T-helper 2 cell treated with Interferon-gamma antibody and Interleukin-4, amounts not matched to agents 5 μg/mL and 100 μg/mL, for 36 hours (primary cell): ENCODE measurements at regions not wholly inside any gene's neighbourhood (a gene's known extent, or its start where the extent isn't known, plus 50 kb on each side); places are given as distances from the start of the nearest gene placed in this dataset.
"Not testable (repeated sequence)": the region's sequence is repeated elsewhere in the genome, so short reads cannot be mapped to it uniquely, and the experiment has no call there.

Source experiments
- DNase-seq: peaks from one replicate; pipeline ENCODE4 v3.0.0; 2021; ENCODE audit warnings: low spot score
- H3K27ac Mint-ChIP-seq: one replicate; pipeline ENCODE4 v1.8.0; 2021; ENCODE audit warnings: mild to moderate bottlenecking, mixed read lengths
- H3K27me3 Mint-ChIP-seq: one replicate; pipeline ENCODE4 v1.8.0; 2021; ENCODE audit warnings: low read depth, mixed read lengths
- H3K36me3 Mint-ChIP-seq: one replicate; pipeline ENCODE4 v1.8.0; 2021; ENCODE audit warnings: low read depth, mixed read lengths
- H3K4me1 Mint-ChIP-seq: one replicate; pipeline ENCODE4 v1.8.0; 2021; ENCODE audit warnings: low read depth, mixed read lengths
- H3K4me3 Mint-ChIP-seq: one replicate; pipeline ENCODE4 v1.8.0; 2022; ENCODE audit warnings: mild to moderate bottlenecking, moderate library complexity, mixed read lengths
- H3K9me3 Mint-ChIP-seq: one replicate; pipeline ENCODE4 v1.8.0; 2021; ENCODE audit warnings: mixed read lengths

GRCh38 chrX:20718592-20719380 is 452.1 kb upstream of the RPS6KA3 start:
- no peaks in the 10 kb centered on the region for H3K36me3 Mint-ChIP-seq
- H3K9me3 Mint-ChIP-seq, result no peaks in the 10 kb centered on the region
- no peak overlapping the region for H3K4me3 Mint-ChIP-seq
- no peak for DNase-seq
- H3K4me1 Mint-ChIP-seq, result no peaks in the 10 kb centered on the region
- no peaks in the 10 kb centered on the region for H3K27me3 Mint-ChIP-seq
- no peak overlapping the region for H3K27ac Mint-ChIP-seq

- Mint-ChIP-seq H3K4me1 (no peaks in the 10 kb centered on the region), H3K36me3 (no peaks in the 10 kb centered on the region), H3K27ac (no peak overlapping the region), H3K9me3 (no peaks in the 10 kb centered on the region), H3K4me3 (no peak overlapping the region), H3K27me3 (no peaks in the 10 kb centered on the region)
- DNase-seq, result no peak
Observed at GRCh38 chrX:20715176-20715575, 448.5 kb upstream of the RPS6KA3 start.

- Mint-ChIP-seq H3K4me3 (no peak overlapping the region), H3K27ac (no peak overlapping the region), H3K9me3 (no peaks in the 10 kb centered on the region), H3K36me3 (no peaks in the 10 kb centered on the region), H3K4me1 (no peaks in the 10 kb centered on the region), H3K27me3 (no peaks in the 10 kb centered on the region)
- DNase-seq, result no peak
Observed at GRCh38 chrX:20712811-20713210, 446.1 kb upstream of the RPS6KA3 start.

- Mint-ChIP-seq H3K36me3 (no peaks in the 10 kb centered on the region), H3K27me3 (no peaks in the 10 kb centered on the region), H3K4me1 (no peaks in the 10 kb centered on the region), H3K9me3 (no peaks in the 10 kb centered on the region), H3K4me3 (no peak overlapping the region), H3K27ac (no peak overlapping the region)
- DNase-seq, result no peak
Observed at GRCh38 chrX:20711366-20711765, 444.7 kb upstream of the RPS6KA3 start.

GRCh38 chrX:20693078-20693477 is 426.4 kb upstream of the RPS6KA3 start:
- H3K4me1 Mint-ChIP-seq, result no peaks in the 10 kb centered on the region
- DNase-seq, result no peak
- H3K27ac Mint-ChIP-seq, result no peak overlapping the region
- no peaks in the 10 kb centered on the region for H3K9me3 Mint-ChIP-seq
- no peak overlapping the region for H3K4me3 Mint-ChIP-seq
- H3K27me3 Mint-ChIP-seq, result no peaks in the 10 kb centered on the region
- H3K36me3 Mint-ChIP-seq, result no peaks in the 10 kb centered on the region

GRCh38 chrX:20686256-20686655 is 419.5 kb upstream of the RPS6KA3 start:
- H3K4me3 Mint-ChIP-seq, result no peak overlapping the region
- H3K9me3 Mint-ChIP-seq, result no peaks in the 10 kb centered on the region
- no peaks in the 10 kb centered on the region for H3K4me1 Mint-ChIP-seq
- no peaks in the 10 kb centered on the region for H3K36me3 Mint-ChIP-seq
- no peaks in the 10 kb centered on the region for H3K27me3 Mint-ChIP-seq
- no peak overlapping the region for H3K27ac Mint-ChIP-seq
- no peak for DNase-seq

- H3K36me3 Mint-ChIP-seq, result no peaks in the 10 kb centered on the region
Observed at GRCh38 chrX:20685652-20686051, 418.9 kb upstream of the RPS6KA3 start.

GRCh38 chrX:20681683-20682082 is 415.0 kb upstream of the RPS6KA3 start:
- H3K9me3 Mint-ChIP-seq, result no peaks in the 10 kb centered on the region
- no peaks in the 10 kb centered on the region for H3K36me3 Mint-ChIP-seq
- no peak overlapping the region for H3K4me3 Mint-ChIP-seq
- no peak overlapping the region for H3K27ac Mint-ChIP-seq
- H3K27me3 Mint-ChIP-seq, result no peaks in the 10 kb centered on the region
- DNase-seq, result no peak
- H3K4me1 Mint-ChIP-seq, result no peaks in the 10 kb centered on the region

More at GRCh38 chrX:20685652-20686051, 418.9 kb upstream of the RPS6KA3 start:
- H3K9me3 Mint-ChIP-seq, result no peaks in the 10 kb centered on the region
- no peaks in the 10 kb centered on the region for H3K4me1 Mint-ChIP-seq
- no peak for DNase-seq
- H3K27ac Mint-ChIP-seq, result no peak overlapping the region
- no peaks in the 10 kb centered on the region for H3K27me3 Mint-ChIP-seq
- H3K4me3 Mint-ChIP-seq, result no peak overlapping the region

GRCh38 chrX:20680998-20681397 is 414.3 kb upstream of the RPS6KA3 start:
- no peak overlapping the region for H3K4me3 Mint-ChIP-seq

GRCh38 chrX:20672476-20672875 is 405.8 kb upstream of the RPS6KA3 start:
- Mint-ChIP-seq H3K27ac (no peak overlapping the region), H3K4me3 (no peak overlapping the region), H3K36me3 (no peaks in the 10 kb centered on the region), H3K9me3 (no peaks in the 10 kb centered on the region), H3K27me3 (no peaks in the 10 kb centered on the region), H3K4me1 (no peaks in the 10 kb centered on the region)
- DNase-seq, result no peak

More at GRCh38 chrX:20680998-20681397, 414.3 kb upstream of the RPS6KA3 start:
- Mint-ChIP-seq H3K27ac (no peak overlapping the region), H3K4me1 (no peaks in the 10 kb centered on the region), H3K27me3 (no peaks in the 10 kb centered on the region), H3K36me3 (no peaks in the 10 kb centered on the region), H3K9me3 (no peaks in the 10 kb centered on the region)
- DNase-seq, result no peak

- not testable (repeated sequence) for H3K36me3 Mint-ChIP-seq, H3K9me3 Mint-ChIP-seq, H3K27ac Mint-ChIP-seq, DNase-seq, H3K27me3 Mint-ChIP-seq, H3K4me3 Mint-ChIP-seq, H3K4me1 Mint-ChIP-seq
Observed at GRCh38 chrX:20671746-20672145, 405.0 kb upstream of the RPS6KA3 start.

- no peak for DNase-seq
- Mint-ChIP-seq H3K9me3 (no peaks in the 10 kb centered on the region), H3K27ac (no peak overlapping the region), H3K4me3 (no peak overlapping the region), H3K27me3 (no peaks in the 10 kb centered on the region), H3K36me3 (no peaks in the 10 kb centered on the region), H3K4me1 (no peaks in the 10 kb centered on the region)
Observed at GRCh38 chrX:20670611-20671010, 403.9 kb upstream of the RPS6KA3 start.

GRCh38 chrX:20668550-20668949 is 401.8 kb upstream of the RPS6KA3 start:
- DNase-seq, result no peak
- Mint-ChIP-seq H3K4me3 (no peak overlapping the region), H3K27me3 (no peaks in the 10 kb centered on the region), H3K36me3 (no peaks in the 10 kb centered on the region), H3K4me1 (no peaks in the 10 kb centered on the region), H3K9me3 (no peaks in the 10 kb centered on the region), H3K27ac (no peak overlapping the region)

- H3K27me3 Mint-ChIP-seq, result no peaks in the 10 kb centered on the region
- H3K4me3 Mint-ChIP-seq, result no peak overlapping the region
- H3K36me3 Mint-ChIP-seq, result no peaks in the 10 kb centered on the region
- H3K9me3 Mint-ChIP-seq, result no peaks in the 10 kb centered on the region
- no peak for DNase-seq
- H3K27ac Mint-ChIP-seq, result no peak overlapping the region
- no peaks in the 10 kb centered on the region for H3K4me1 Mint-ChIP-seq
Observed at GRCh38 chrX:20666331-20666730, 399.6 kb upstream of the RPS6KA3 start.

- Mint-ChIP-seq H3K4me1 (no peaks in the 10 kb centered on the region), H3K9me3 (no peaks in the 10 kb centered on the region), H3K27ac (no peak overlapping the region), H3K36me3 (no peaks in the 10 kb centered on the region), H3K4me3 (no peak overlapping the region), H3K27me3 (no peaks in the 10 kb centered on the region)
- no peak for DNase-seq
Observed at GRCh38 chrX:20665481-20665880, 398.8 kb upstream of the RPS6KA3 start.
